Activated T-helper 2 cell treated with anti-CD3 and anti-CD28 coated beads, Interferon-gamma antibody, Interleukin-2, Interleukin-4, amounts not matched to agents 10 μg/mL and 5 μg/mL and 100 μg/mL, durations not matched to agents 14 hours and 24 hours and 36 hours (primary cell): ENCODE measurements at regions not wholly inside any gene's neighbourhood (a gene's known extent, or its start where the extent isn't known, plus 50 kb on each side); places are given as distances from the start of the nearest gene placed in this dataset.
"Not testable (repeated sequence)": the region's sequence is repeated elsewhere in the genome, so short reads cannot be mapped to it uniquely, and the experiment has no call there.

ENCODE experiments used
- DNase-seq: peaks from one replicate; pipeline ENCODE4 v3.0.0; 2021; ENCODE audit warnings: low spot score
- H3K27ac Mint-ChIP-seq: one replicate; pipeline ENCODE4 v1.8.0; 2021; ENCODE audit warnings: mixed read lengths
- H3K27me3 Mint-ChIP-seq: one replicate; pipeline ENCODE4 v1.8.0; 2021; ENCODE audit warnings: low read depth, mixed read lengths
- H3K36me3 Mint-ChIP-seq: one replicate; pipeline ENCODE4 v1.8.0; 2021; ENCODE audit warnings: low read depth, mixed read lengths
- H3K4me1 Mint-ChIP-seq: one replicate; pipeline ENCODE4 v1.8.0; 2021; ENCODE audit warnings: low read depth, mixed read lengths
- H3K4me3 Mint-ChIP-seq: one replicate; pipeline ENCODE4 v1.8.0; 2021; ENCODE audit warnings: low read depth, mild to moderate bottlenecking, moderate library complexity, mixed read lengths
- H3K9me3 Mint-ChIP-seq: one replicate; pipeline ENCODE4 v1.8.0; 2021; ENCODE audit warnings: mixed read lengths
- intact Hi-C: fragments of 100-400 bp; cut with micrococcal nuclease; formaldehyde crosslinking; loops from one replicate; pipeline ENCODE4 v1.15.1; 2023

GRCh38 chr17:62162898-62163297, 97.8 kb upstream of the MED13 start:
- DNase-seq = no peak
- peaks cover 10% of the 10 kb centered on the region for H3K27me3 Mint-ChIP-seq
- no peaks in the 10 kb centered on the region for H3K9me3 Mint-ChIP-seq
- H3K4me3 Mint-ChIP-seq = no peak overlapping the region
- no peak overlapping the region for H3K27ac Mint-ChIP-seq
- H3K36me3 Mint-ChIP-seq = no peaks in the 10 kb centered on the region
- intact Hi-C loops = no loop called here
- peaks cover 6% of the 10 kb centered on the region for H3K4me1 Mint-ChIP-seq

DNA sequence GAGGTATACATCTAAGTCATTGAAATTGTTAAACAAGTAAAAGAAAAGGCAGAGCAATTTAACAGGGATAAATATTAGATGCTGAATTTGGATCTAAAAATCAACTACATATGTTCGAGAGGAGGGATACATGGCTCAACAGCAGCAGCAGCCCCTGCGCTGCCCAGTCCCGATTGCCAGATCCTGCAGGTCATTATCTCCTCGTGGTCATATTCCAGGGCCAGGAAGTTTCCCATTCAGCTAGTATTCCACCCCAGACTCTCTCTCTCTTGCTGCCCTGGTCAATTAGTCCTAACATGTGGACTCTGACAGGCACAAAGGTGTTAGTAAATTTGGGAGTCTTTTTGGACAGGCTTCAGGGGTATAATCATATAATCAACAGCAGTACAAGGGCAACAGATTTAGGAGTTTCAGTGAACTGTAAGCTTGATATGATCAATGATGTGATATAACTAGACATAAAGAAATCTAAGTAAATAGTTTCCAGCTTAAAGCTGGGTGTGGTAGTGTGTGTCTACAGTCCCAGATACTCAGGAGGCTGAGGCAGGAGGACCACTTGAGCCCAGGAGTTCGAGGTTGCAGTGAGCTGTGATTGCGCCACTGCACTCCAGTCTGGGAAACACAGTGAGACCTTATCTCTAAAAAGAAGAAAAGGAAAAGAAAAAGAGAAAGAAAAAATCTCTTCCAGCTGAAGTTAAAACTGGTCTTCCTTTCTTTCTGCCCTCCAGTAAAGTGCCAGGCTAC, 96.5 kb upstream of the MED13 start:
- intact Hi-C loops = no loop called here

GRCh38 chr17:62160816-62161215, 95.7 kb upstream of the MED13 start:
- Mint-ChIP-seq H3K4me3 (no peak overlapping the region), H3K27me3 (peaks cover 12% of the 10 kb centered on the region), H3K9me3 (no peaks in the 10 kb centered on the region), H3K27ac (no peak overlapping the region), H3K4me1 (peaks cover 6% of the 10 kb centered on the region), H3K36me3 (no peaks in the 10 kb centered on the region)
- DNase-seq = no peak
- intact Hi-C loops = no loop called here

More for the DNA sequence above, 96.5 kb upstream of the MED13 start:
- Mint-ChIP-seq H3K27ac (no peak overlapping the region), H3K4me3 (no peak overlapping the region), H3K27me3 (peaks cover 12% of the 10 kb centered on the region), H3K36me3 (no peaks in the 10 kb centered on the region), H3K9me3 (no peaks in the 10 kb centered on the region), H3K4me1 (peaks cover 6% of the 10 kb centered on the region)
- DNase-seq = no peak

DNA sequence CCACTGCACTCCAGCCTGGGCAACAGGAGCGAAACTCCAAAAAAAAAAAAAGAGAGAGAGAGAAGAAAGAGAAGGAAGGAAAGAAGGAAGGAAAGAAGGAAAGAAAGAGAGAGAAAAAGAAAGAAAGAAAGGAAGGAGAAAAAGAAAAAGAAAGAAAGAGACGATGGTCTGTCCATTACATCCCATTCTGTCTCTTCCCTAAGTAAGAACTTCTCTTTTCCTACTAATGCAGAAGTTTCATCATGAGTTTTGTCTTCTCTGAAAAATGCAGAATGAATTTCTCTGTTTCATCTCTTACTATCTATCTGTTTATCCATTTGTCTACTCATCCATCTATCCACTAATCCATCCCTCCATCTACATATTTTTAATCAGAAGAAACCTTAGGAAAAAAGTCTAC, 94.9 kb upstream of the MED13 start:
- H3K4me1 Mint-ChIP-seq = peaks cover 2% of the 10 kb centered on the region
- intact Hi-C loops = no loop called here
- no peaks in the 10 kb centered on the region for H3K36me3 Mint-ChIP-seq
- no peak overlapping the region for H3K27ac Mint-ChIP-seq
- peaks cover 10% of the 10 kb centered on the region for H3K27me3 Mint-ChIP-seq
- no peaks in the 10 kb centered on the region for H3K9me3 Mint-ChIP-seq
- no peak overlapping the region for H3K4me3 Mint-ChIP-seq
- no peak for DNase-seq

DNA sequence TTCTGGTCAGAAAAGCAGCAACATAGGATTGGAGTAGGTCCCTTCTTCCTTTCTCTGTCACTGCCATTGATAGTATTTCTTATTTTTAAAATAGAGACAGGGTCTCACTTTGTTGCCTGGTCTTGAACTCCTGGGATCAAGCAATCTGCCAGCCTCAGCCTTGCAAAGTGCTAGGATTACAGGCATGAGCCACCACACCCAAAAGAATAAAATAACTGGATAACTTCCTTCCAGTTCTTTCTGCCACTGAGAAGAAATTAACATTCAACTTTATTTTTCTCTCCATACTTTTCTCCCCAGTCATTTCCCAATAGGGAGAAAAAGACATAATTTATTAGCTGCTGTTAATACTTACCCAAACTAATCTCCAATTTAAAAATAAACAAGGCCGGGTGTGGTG, 91.9 kb upstream of the MED13 start:
- no peak overlapping the region for H3K27ac Mint-ChIP-seq
- no peak overlapping the region for H3K4me3 Mint-ChIP-seq
- H3K9me3 Mint-ChIP-seq = no peaks in the 10 kb centered on the region
- H3K4me1 Mint-ChIP-seq = no peaks in the 10 kb centered on the region
- H3K27me3 Mint-ChIP-seq = peaks cover 16% of the 10 kb centered on the region
- intact Hi-C loops = no loop called here
- no peak for DNase-seq
- H3K36me3 Mint-ChIP-seq = no peaks in the 10 kb centered on the region

DNA sequence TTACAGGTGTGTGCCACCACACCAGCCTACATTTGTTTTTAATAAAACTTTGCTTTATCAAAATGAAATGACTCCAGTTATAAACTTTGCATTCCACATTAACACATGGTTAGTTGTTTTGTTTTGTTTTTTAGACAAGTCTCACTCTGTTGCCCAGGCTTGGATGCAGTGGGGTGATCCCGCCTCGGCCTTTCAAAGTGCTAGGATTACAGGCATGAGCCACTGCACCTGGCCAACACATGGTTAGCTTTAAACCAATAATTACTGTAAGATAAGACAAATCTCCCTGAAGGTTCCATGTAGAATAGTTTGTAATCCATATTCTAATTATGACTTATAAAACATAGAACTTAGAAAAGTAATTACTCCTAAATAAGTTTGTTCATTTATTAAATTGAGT, 89.8 kb upstream of the MED13 start:
- Mint-ChIP-seq H3K4me3 (no peak overlapping the region), H3K27ac (no peak overlapping the region), H3K9me3 (no peaks in the 10 kb centered on the region), H3K27me3 (peaks cover 17% of the 10 kb centered on the region), H3K4me1 (no peaks in the 10 kb centered on the region), H3K36me3 (no peaks in the 10 kb centered on the region)
- no peak for DNase-seq
- intact Hi-C loops = no loop called here

GRCh38 chr17:62150471-62150870, 85.4 kb upstream of the MED13 start:
- no peaks in the 10 kb centered on the region for H3K36me3 Mint-ChIP-seq
- no peak overlapping the region for H3K27ac Mint-ChIP-seq
- no peak for DNase-seq
- H3K27me3 Mint-ChIP-seq = peaks cover 24% of the 10 kb centered on the region
- intact Hi-C loops = no loop called here
- H3K9me3 Mint-ChIP-seq = no peaks in the 10 kb centered on the region
- no peak overlapping the region for H3K4me3 Mint-ChIP-seq
- H3K4me1 Mint-ChIP-seq = no peaks in the 10 kb centered on the region

DNA sequence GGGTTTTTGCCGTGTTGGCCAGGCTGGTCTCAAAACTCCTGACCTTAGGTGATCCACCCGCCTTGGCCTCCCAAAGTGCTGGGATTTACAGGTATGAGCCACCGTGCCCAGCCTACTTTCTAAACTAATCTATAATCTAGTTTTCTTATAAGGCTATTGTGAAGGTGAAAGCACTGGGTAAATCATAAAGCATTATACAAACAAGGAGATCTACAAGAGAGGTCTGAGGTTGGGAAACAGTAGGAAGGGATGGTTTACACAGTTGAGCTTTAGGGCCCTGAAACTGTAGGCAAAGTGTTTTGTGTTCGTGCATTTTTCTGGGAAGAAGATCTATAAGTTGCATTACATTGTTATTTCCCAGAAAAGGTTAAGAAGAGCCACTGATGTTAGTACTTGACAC, 84.9 kb upstream of the MED13 start:
- no peak for DNase-seq
- no peak overlapping the region for H3K4me3 Mint-ChIP-seq
- no peak overlapping the region for H3K27ac Mint-ChIP-seq
- peaks cover 24% of the 10 kb centered on the region for H3K27me3 Mint-ChIP-seq
- no peaks in the 10 kb centered on the region for H3K36me3 Mint-ChIP-seq
- H3K9me3 Mint-ChIP-seq = no peaks in the 10 kb centered on the region
- intact Hi-C loops = no loop called here
- H3K4me1 Mint-ChIP-seq = no peaks in the 10 kb centered on the region

DNA sequence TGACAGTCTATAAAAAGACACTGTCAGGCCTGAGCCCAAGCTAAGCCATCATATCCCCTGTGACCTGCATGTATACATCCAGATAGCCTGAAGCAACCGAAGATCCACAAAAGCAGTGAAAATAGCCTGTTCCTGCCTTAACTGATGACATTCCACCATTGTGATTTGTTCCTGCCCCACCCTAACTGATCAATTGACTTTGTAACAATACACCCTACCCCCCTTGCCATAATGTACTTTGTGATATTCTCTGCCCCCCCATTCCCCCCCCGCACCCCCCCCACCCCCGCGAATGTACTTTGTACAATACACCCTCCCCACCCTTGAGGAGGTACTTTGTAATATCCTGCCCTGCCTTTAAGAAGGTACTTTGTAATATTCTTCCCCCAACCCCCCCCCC, 82.2 kb upstream of the MED13 start:
- H3K9me3 Mint-ChIP-seq = no peaks in the 10 kb centered on the region
- no peaks in the 10 kb centered on the region for H3K4me1 Mint-ChIP-seq
- no peak overlapping the region for H3K4me3 Mint-ChIP-seq
- intact Hi-C loops = no loop called here
- no peak for DNase-seq
- H3K27me3 Mint-ChIP-seq = peaks cover 18% of the 10 kb centered on the region
- H3K27ac Mint-ChIP-seq = no peak overlapping the region
- no peaks in the 10 kb centered on the region for H3K36me3 Mint-ChIP-seq

DNA sequence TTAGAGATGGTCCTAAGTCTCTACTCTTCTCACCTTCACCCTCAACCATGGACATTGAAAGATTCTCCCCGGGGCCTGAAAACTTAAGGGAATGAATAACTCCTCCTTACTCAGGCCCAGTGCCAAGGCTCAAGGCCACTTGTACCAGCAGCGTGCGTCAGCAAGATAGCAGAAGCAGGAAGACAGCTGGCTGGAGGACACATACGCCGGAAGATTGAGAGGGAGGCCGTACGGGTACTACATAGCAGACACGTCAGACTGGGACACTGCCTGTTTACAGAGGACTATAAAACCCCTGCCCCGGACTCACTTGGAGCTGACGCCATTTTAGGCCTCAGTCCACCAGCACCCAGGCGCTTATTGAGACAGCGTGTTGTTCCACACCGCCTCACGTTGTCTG, 75.8 kb upstream of the MED13 start:
- no peaks in the 10 kb centered on the region for H3K9me3 Mint-ChIP-seq
- intact Hi-C loops = no loop called here

GRCh38 chr17:62140376-62140775, 75.3 kb upstream of the MED13 start:
- no peak for DNase-seq
- H3K9me3 Mint-ChIP-seq = no peaks in the 10 kb centered on the region
- no peaks in the 10 kb centered on the region for H3K36me3 Mint-ChIP-seq
- no peak overlapping the region for H3K27ac Mint-ChIP-seq
- H3K4me1 Mint-ChIP-seq = no peaks in the 10 kb centered on the region
- H3K27me3 Mint-ChIP-seq = peaks cover 24% of the 10 kb centered on the region
- no peak overlapping the region for H3K4me3 Mint-ChIP-seq
- intact Hi-C loops = no loop called here

More for the DNA sequence above, 75.8 kb upstream of the MED13 start:
- Mint-ChIP-seq H3K4me3 (no peak overlapping the region), H3K4me1 (no peaks in the 10 kb centered on the region), H3K27me3 (peaks cover 21% of the 10 kb centered on the region), H3K27ac (no peak overlapping the region), H3K36me3 (no peaks in the 10 kb centered on the region)
- no peak for DNase-seq

GRCh38 chr17:62139690-62140354, 74.7 kb upstream of the MED13 start:
- H3K4me3 Mint-ChIP-seq, H3K27ac Mint-ChIP-seq, DNase-seq, H3K4me1 Mint-ChIP-seq, H3K9me3 Mint-ChIP-seq, intact Hi-C loops, H3K36me3 Mint-ChIP-seq: not testable (repeated sequence)
- peaks cover 24% of the 10 kb centered on the region for H3K27me3 Mint-ChIP-seq

GRCh38 chr17:62139141-62139540, 74.1 kb upstream of the MED13 start:
- H3K4me1 Mint-ChIP-seq = no peaks in the 10 kb centered on the region
- no peaks in the 10 kb centered on the region for H3K9me3 Mint-ChIP-seq
- no peak overlapping the region for H3K27ac Mint-ChIP-seq
- intact Hi-C loops = no loop called here
- DNase-seq = no peak
- H3K27me3 Mint-ChIP-seq = peaks cover 29% of the 10 kb centered on the region
- no peaks in the 10 kb centered on the region for H3K36me3 Mint-ChIP-seq
- no peak overlapping the region for H3K4me3 Mint-ChIP-seq
